OCI-LY7 (cell line): ENCODE measurements at regions not wholly inside any gene's neighbourhood (a gene's known extent, or its start where the extent isn't known, plus 50 kb on each side); places are given as distances from the start of the nearest gene placed in this dataset.

Experiments used
- BruUV-seq: library from RNA; stranded (reverse); fragments of 400-500 nt; replicated peaks from 2 replicates; lab custom pipeline; 2021; lab: Mats Ljungman, UMichigan
- CTCF ChIA-PET: fragments of 300-600 bp; sonication (Branson Sonifier 250); formaldehyde crosslinking; loops from one replicate; lab custom pipeline; 2022; ENCODE audit warnings: antibody characterized with exemption; ENCODE audit not compliant: unreplicated experiment; lab: Charles Lee
- POLR2A ChIA-PET: fragments of 300-600 bp; sonication (Branson Sonifier 250); formaldehyde crosslinking; loops from one replicate; lab custom pipeline; 2022; ENCODE audit warnings: antibody characterized with exemption; lab: Charles Lee
- DNase-seq: peaks from one replicate; pipeline ENCODE4 v3.0.0-alpha.2; 2015; ENCODE audit warnings: low spot score
- H2AFZ ChIP-seq: fragments of 200-600 bp; sonication (generic), shearing (Covaris generic); 2 replicates; pipeline ENCODE4 v1.6.1; 2014; ENCODE audit warnings: mild to moderate bottlenecking, antibody characterized with exemption, low read length, moderate library complexity
- H3K27ac ChIP-seq: fragments of 200-600 bp; sonication (generic); 2 replicates; pipeline ENCODE4 v1.5.1; 2014; ENCODE audit warnings: mixed run types, low read depth, mild to moderate bottlenecking, moderate library complexity, low read length, inconsistent platforms; ENCODE audit not compliant: poor library complexity, severe bottlenecking
- H3K36me3 ChIP-seq: fragments of 200-600 bp; sonication (generic); 2 replicates; pipeline ENCODE4 v1.6.1; 2014; ENCODE audit warnings: mild to moderate bottlenecking, antibody characterized with exemption, low read length, moderate library complexity, mixed read lengths; ENCODE audit not compliant: insufficient read depth
- H3K4me1 ChIP-seq: fragments of 200-600 bp; sonication (generic); 2 replicates; pipeline ENCODE4 v1.5.1; 2014; ENCODE audit warnings: mild to moderate bottlenecking, low read length; ENCODE audit not compliant: insufficient read depth, poor library complexity, severe bottlenecking
- H3K4me2 ChIP-seq: fragments of 200-600 bp; sonication (generic); 2 replicates; pipeline ENCODE4 v1.6.1; 2014; ENCODE audit warnings: mild to moderate bottlenecking, low read length
- H3K4me3 ChIP-seq: fragments of 200-600 bp; sonication (generic); 2 replicates; pipeline ENCODE4 v1.5.1; 2014; ENCODE audit warnings: mild to moderate bottlenecking, low read depth, low read length; ENCODE audit not compliant: poor library complexity, severe bottlenecking
- H3K79me2 ChIP-seq: fragments of 200-600 bp; sonication (generic); 2 replicates; pipeline ENCODE4 v1.6.1; 2016; ENCODE audit warnings: low read depth, mild to moderate bottlenecking, low read length, moderate library complexity, mixed read lengths; ENCODE audit not compliant: insufficient read depth
- H3K9me2 ChIP-seq: fragments of 200-600 bp; sonication (generic); 2 replicates; pipeline ENCODE4 v1.6.1; 2016; ENCODE audit warnings: mild to moderate bottlenecking, low read length, mixed read lengths; ENCODE audit not compliant: insufficient read depth
- H3K9me3 ChIP-seq: fragments of 200-600 bp; sonication (generic); 2 replicates; pipeline ENCODE4 v1.6.1; 2014; ENCODE audit warnings: mild to moderate bottlenecking, mixed run types, low read length, mixed read lengths
- H4K20me1 ChIP-seq: fragments of 200-600 bp; sonication (generic); 2 replicates; pipeline ENCODE4 v1.6.1; 2014; ENCODE audit warnings: mild to moderate bottlenecking, antibody characterized with exemption, low read length, moderate library complexity, mixed read lengths; ENCODE audit not compliant: insufficient read depth
- CTCF ChIP-seq: fragments of 200-600 bp; sonication (generic); conservative IDR thresholded peaks from 2 replicates; pipeline ENCODE4 v1.5.1; 2014; ENCODE audit warnings: mild to moderate bottlenecking, antibody characterized with exemption, low read length, moderate library complexity, mixed read lengths
- EZH2phosphoT487 ChIP-seq: fragments of 200-600 bp; sonication (generic); IDR thresholded peaks from 2 replicates; pipeline ENCODE4 v1.6.1; 2018; ENCODE audit warnings: low read depth, borderline replicate concordance, mild to moderate bottlenecking, mixed run types, antibody characterized with exemption, low read length, moderate library complexity, mixed read lengths
- intact Hi-C: fragments of 100-400 bp; cut with micrococcal nuclease; formaldehyde crosslinking; loops from one replicate; pipeline ENCODE4 v1.10.0; 2022; ENCODE audit not compliant: unreplicated experiment

- H2AFZ ChIP-seq: no peak overlapping the region
- H3K9me2 ChIP-seq: no peaks in the 10 kb centered on the region
- H4K20me1 ChIP-seq: no peaks in the 10 kb centered on the region
- TF ChIP-seq CTCF: no peak
- no peak for TF ChIP-seq EZH2phosphoT487
- intact Hi-C loops: no loop called here
- H3K79me2 ChIP-seq: no peaks in the 10 kb centered on the region
- POLR2A ChIA-PET: interaction anchor here (0.6 kb wide), 1 partner anchor 74 kb away, joined by 3 read pairs; no protein-coding TSS in a partner anchor
- BruUV-seq: no TSS peak
- H3K4me2 ChIP-seq: no peak overlapping the region
- H3K9me3 ChIP-seq: no peaks in the 10 kb centered on the region
- H3K36me3 ChIP-seq: no peaks in the 10 kb centered on the region
- H3K4me3 ChIP-seq: no peak overlapping the region
- no peak overlapping the region for H3K27ac ChIP-seq
- no peaks in the 10 kb centered on the region for H3K4me1 ChIP-seq
- CTCF ChIA-PET: no interaction called here
- DNase-seq: no peak
Measured at GRCh38 chr14:36052681-36053080, 123.8 kb downstream of the PTCSC3 start.

- intact Hi-C loops: no loop called here
- CTCF ChIA-PET: no interaction called here
- Histone ChIP-seq H3K4me1 (no peaks in the 10 kb centered on the region), H3K9me3 (no peaks in the 10 kb centered on the region), H2AFZ (no peak overlapping the region), H4K20me1 (no peaks in the 10 kb centered on the region), H3K4me3 (no peak overlapping the region), H3K9me2 (no peaks in the 10 kb centered on the region), H3K36me3 (no peaks in the 10 kb centered on the region), H3K27ac (no peak overlapping the region), H3K79me2 (no peaks in the 10 kb centered on the region), H3K4me2 (no peak overlapping the region)
- TF ChIP-seq EZH2phosphoT487: no peak
- no peak for TF ChIP-seq CTCF
- no TSS peak for BruUV-seq
- DNase-seq: no peak
- POLR2A ChIA-PET: no interaction called here
Measured at GRCh38 chr14:36052063-36052462, 124.5 kb downstream of the PTCSC3 start.

- no peak overlapping the region for H3K4me2 ChIP-seq
Measured at GRCh38 chr14:36048667-36049066, 127.9 kb downstream of the PTCSC3 start.

More at GRCh38 chr14:36048667-36049066, 127.9 kb downstream of the PTCSC3 start:
- no peaks in the 10 kb centered on the region for H3K79me2 ChIP-seq
- H3K4me1 ChIP-seq: no peaks in the 10 kb centered on the region
- intact Hi-C loops: no loop called here
- TF ChIP-seq EZH2phosphoT487: no peak
- no peak for TF ChIP-seq CTCF
- POLR2A ChIA-PET: interaction anchor here (0.6 to 1.0 kb wide), 2 partner anchors 9 to 13 kb away, joined by 3 read pairs; no protein-coding TSS in a partner anchor
- BruUV-seq: no TSS peak
- H3K9me3 ChIP-seq: no peaks in the 10 kb centered on the region
- CTCF ChIA-PET: no interaction called here
- H3K9me2 ChIP-seq: no peaks in the 10 kb centered on the region
- H4K20me1 ChIP-seq: no peaks in the 10 kb centered on the region
- no peak for DNase-seq
- no peaks in the 10 kb centered on the region for H3K36me3 ChIP-seq
- no peak overlapping the region for H2AFZ ChIP-seq
- no peak overlapping the region for H3K27ac ChIP-seq
- no peak overlapping the region for H3K4me3 ChIP-seq
